ENCODE measurements at regions not wholly inside any gene's neighbourhood (a gene's known extent, or its start where the extent isn't known, plus 50 kb on each side); places are given as distances from the start of the nearest gene placed in this dataset.
"Not testable (repeated sequence)": the region's sequence is repeated elsewhere in the genome, so short reads cannot be mapped to it uniquely, and the experiment has no call there.

GRCh38 chrX:115966920-115967319, 203.6 kb upstream of the AGTR2 start:
- TF ChIP-seq CTCF (conservative IDR thresholded peaks at IDR 0.05) = no peak
- TF ChIP-seq ZFX (IDR thresholded peaks at IDR 0.05) = no peak
- no peak overlapping the region for H3K27ac ChIP-seq

- TF ChIP-seq ZFX (IDR thresholded peaks at IDR 0.05) = no peak
- no peak for TF ChIP-seq CTCF (conservative IDR thresholded peaks at IDR 0.05)
- no peak overlapping the region for H3K27ac ChIP-seq
These were observed 201.9 kb upstream of the AGTR2 start for GRCh38 chrX:115968436-115969252.

GRCh38 chrX:115970718-115971117, 199.8 kb upstream of the AGTR2 start:
- TF ChIP-seq CTCF (conservative IDR thresholded peaks at IDR 0.05) (no peak), ZFX (IDR thresholded peaks at IDR 0.05) (no peak)
- no peak overlapping the region for H3K27ac ChIP-seq

GRCh38 chrX:115972717-115973116, 197.8 kb upstream of the AGTR2 start:
- TF ChIP-seq ZFX (IDR thresholded peaks at IDR 0.05) (no peak), CTCF (conservative IDR thresholded peaks at IDR 0.05) (no peak)
- no peak overlapping the region for H3K27ac ChIP-seq

- TF ChIP-seq CTCF (conservative IDR thresholded peaks at IDR 0.05) (no peak), ZFX (IDR thresholded peaks at IDR 0.05) (no peak)
- H3K27ac ChIP-seq = no peak overlapping the region
These were observed 192.5 kb upstream of the AGTR2 start for GRCh38 chrX:115978068-115978467.

- not testable (repeated sequence) for H3K27ac ChIP-seq
These were observed 187.4 kb upstream of the AGTR2 start for GRCh38 chrX:115983148-115983547.

GRCh38 chrX:115987464-115987863, 183.1 kb upstream of the AGTR2 start:
- H3K27ac ChIP-seq = not testable (repeated sequence)

- TF ChIP-seq ZFX (IDR thresholded peaks at IDR 0.05) (no peak), CTCF (conservative IDR thresholded peaks at IDR 0.05) (peak; percentile 42)
These were observed 181.7 kb upstream of the AGTR2 start for GRCh38 chrX:115988825-115989224.

More at GRCh38 chrX:115988825-115989224, 181.7 kb upstream of the AGTR2 start:
- no peak overlapping the region for H3K27ac ChIP-seq
